ENCODE measurements at regions not wholly inside any gene's neighbourhood (a gene's known extent, or its start where the extent isn't known, plus 50 kb on each side); places are given as distances from the start of the nearest gene placed in this dataset.

DNA sequence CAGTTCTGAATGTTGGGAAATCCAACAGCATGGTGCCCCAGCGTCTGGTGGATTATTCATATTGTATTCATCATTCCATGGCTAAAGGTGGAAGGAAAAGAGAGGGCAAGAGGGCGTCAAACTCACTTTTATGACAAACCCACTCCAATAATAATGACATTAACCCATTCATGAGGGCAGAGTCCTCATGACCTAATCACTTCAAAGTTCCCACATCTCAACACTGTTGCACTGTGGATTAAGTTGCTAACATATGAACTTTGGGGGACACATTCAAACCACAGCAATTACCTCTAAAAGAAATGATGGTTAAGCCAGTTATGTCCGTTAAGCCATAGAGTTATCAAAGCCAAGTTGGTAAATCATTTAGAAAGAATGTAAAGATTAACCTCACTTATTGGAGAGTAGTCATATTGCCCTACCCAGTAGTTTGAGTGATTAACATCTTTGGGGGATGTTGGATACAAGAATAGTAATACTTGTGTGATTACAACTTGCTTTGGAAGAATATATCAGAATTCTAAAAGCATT, 212.4 kb upstream of the FLRT2 start:
- TF ChIP-seq, protein P1, sequence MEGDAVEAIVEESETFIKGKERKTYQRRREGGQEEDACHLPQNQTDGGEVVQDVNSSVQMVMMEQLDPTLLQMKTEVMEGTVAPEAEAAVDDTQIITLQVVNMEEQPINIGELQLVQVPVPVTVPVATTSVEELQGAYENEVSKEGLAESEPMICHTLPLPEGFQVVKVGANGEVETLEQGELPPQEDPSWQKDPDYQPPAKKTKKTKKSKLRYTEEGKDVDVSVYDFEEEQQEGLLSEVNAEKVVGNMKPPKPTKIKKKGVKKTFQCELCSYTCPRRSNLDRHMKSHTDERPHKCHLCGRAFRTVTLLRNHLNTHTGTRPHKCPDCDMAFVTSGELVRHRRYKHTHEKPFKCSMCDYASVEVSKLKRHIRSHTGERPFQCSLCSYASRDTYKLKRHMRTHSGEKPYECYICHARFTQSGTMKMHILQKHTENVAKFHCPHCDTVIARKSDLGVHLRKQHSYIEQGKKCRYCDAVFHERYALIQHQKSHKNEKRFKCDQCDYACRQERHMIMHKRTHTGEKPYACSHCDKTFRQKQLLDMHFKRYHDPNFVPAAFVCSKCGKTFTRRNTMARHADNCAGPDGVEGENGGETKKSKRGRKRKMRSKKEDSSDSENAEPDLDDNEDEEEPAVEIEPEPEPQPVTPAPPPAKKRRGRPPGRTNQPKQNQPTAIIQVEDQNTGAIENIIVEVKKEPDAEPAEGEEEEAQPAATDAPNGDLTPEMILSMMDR (IDR thresholded peaks at IDR 0.05), result no peak
- TF ChIP-seq POLR2AphosphoS5 (IDR thresholded peaks at IDR 0.05) (no peak), POLR2A (IDR thresholded peaks at IDR 0.05) (no peak)

Data from prostate gland (tissue), 2 donors.